Loucy (cell line): ENCODE measurements at regions not wholly inside any gene's neighbourhood (a gene's known extent, or its start where the extent isn't known, plus 50 kb on each side); places are given as distances from the start of the nearest gene placed in this dataset.

Source experiments
- H2AFZ ChIP-seq: fragments of 200-600 bp; sonication (generic); 2 replicates; pipeline ENCODE4 v1.6.0; 2016; ENCODE audit warnings: antibody characterized with exemption, mild to moderate bottlenecking, low read length, moderate library complexity
- H3F3A ChIP-seq: fragments of 200-600 bp; 2 replicates; pipeline ENCODE4 v1.6.0; 2016; ENCODE audit warnings: antibody characterized with exemption, low read depth, mild to moderate bottlenecking
- H3K27me3 ChIP-seq: fragments of 200-600 bp; sonication (generic); 2 replicates; pipeline ENCODE4 v1.6.1; 2014; ENCODE audit warnings: low read length, mild to moderate bottlenecking; ENCODE audit not compliant: insufficient read depth, poor library complexity, severe bottlenecking
- H3K36me3 ChIP-seq: fragments of 200-600 bp; sonication (generic); 2 replicates; pipeline ENCODE4 v1.6.1; 2016; ENCODE audit warnings: low read length; ENCODE audit not compliant: insufficient read depth
- H3K4me1 ChIP-seq: fragments of 200-600 bp; sonication (generic); 2 replicates; pipeline ENCODE4 v1.5.1; 2014; ENCODE audit warnings: low read length, mild to moderate bottlenecking; ENCODE audit not compliant: insufficient read depth, poor library complexity, severe bottlenecking
- H3K4me2 ChIP-seq: fragments of 200-600 bp; sonication (generic); 2 replicates; pipeline ENCODE4 v1.6.0; 2014; ENCODE audit warnings: antibody characterized with exemption, low read length, low read depth, mild to moderate bottlenecking; ENCODE audit not compliant: poor library complexity, severe bottlenecking
- H3K4me3 ChIP-seq: fragments of 200-600 bp; sonication (generic); 2 replicates; pipeline ENCODE4 v1.5.1; 2014; ENCODE audit warnings: low read length, mild to moderate bottlenecking, mixed read lengths; ENCODE audit not compliant: poor library complexity, severe bottlenecking
- H3K79me2 ChIP-seq: fragments of 200-600 bp; sonication (generic); 2 replicates; pipeline ENCODE4 v1.6.1; 2014; ENCODE audit warnings: low read length; ENCODE audit not compliant: insufficient read depth
- H3K9ac ChIP-seq: fragments of 200-600 bp; sonication (generic); 2 replicates; pipeline ENCODE4 v1.6.0; 2014; ENCODE audit warnings: mild to moderate bottlenecking, low read depth, low read length, moderate library complexity; ENCODE audit not compliant: poor library complexity, severe bottlenecking
- H3K9me2 ChIP-seq: fragments of 200-600 bp; sonication (generic); replicated peaks from 2 replicates; pipeline ENCODE4 v1.6.1; 2016; ENCODE audit warnings: low read depth, low read length, mixed read lengths
- H3K9me3 ChIP-seq: fragments of 200-600 bp; sonication (generic); 2 replicates; pipeline ENCODE4 v1.6.1; 2014; ENCODE audit warnings: mild to moderate bottlenecking, antibody characterized with exemption, low read length, low read depth; ENCODE audit not compliant: insufficient read depth
- H4K20me1 ChIP-seq: fragments of 200-600 bp; sonication (generic); 2 replicates; pipeline ENCODE4 v1.6.0; 2014; ENCODE audit warnings: antibody characterized with exemption, low read length, mild to moderate bottlenecking; ENCODE audit not compliant: insufficient read depth, poor library complexity, severe bottlenecking
- CTCF ChIP-seq: fragments of 200-600 bp; sonication (generic); conservative IDR thresholded peaks from 2 replicates; pipeline ENCODE4 v1.5.1; 2014; ENCODE audit warnings: mild to moderate bottlenecking, antibody characterized with exemption, low read length
- EZH2phosphoT487 ChIP-seq: fragments of 200-600 bp; IDR thresholded peaks from 2 replicates; pipeline ENCODE4 v1.6.1; 2018; ENCODE audit warnings: antibody characterized with exemption, mild to moderate bottlenecking, moderate library complexity, borderline replicate concordance

- no peaks in the 10 kb centered on the region for H4K20me1 ChIP-seq
- no peak overlapping the region for H3K9ac ChIP-seq
- no peaks in the 10 kb centered on the region for H3K36me3 ChIP-seq
- H3K9me3 ChIP-seq = no peaks in the 10 kb centered on the region
- H3F3A ChIP-seq = no peaks in the 10 kb centered on the region
- no peaks in the 10 kb centered on the region for H3K79me2 ChIP-seq
- H3K27me3 ChIP-seq = no peaks in the 10 kb centered on the region
- H2AFZ ChIP-seq = 0 out of 2 replicates have a peak overlapping the region, but pooled peaks have one; percentile 10
- no peak overlapping the region for H3K4me3 ChIP-seq
- H3K4me1 ChIP-seq = no peaks in the 10 kb centered on the region
- no peaks in the 10 kb centered on the region for H3K9me2 ChIP-seq
- no peak for TF ChIP-seq EZH2phosphoT487
- TF ChIP-seq CTCF = no peak
- H3K4me2 ChIP-seq = no peak overlapping the region
Measured at GRCh38 chrX:94752434-94753169, 1078.6 kb downstream of the FAM133A start.

GRCh38 chrX:94758130-94758529 lies 1084.1 kb downstream of the FAM133A start:
- no peak for TF ChIP-seq EZH2phosphoT487
- no peak for TF ChIP-seq CTCF
- Histone ChIP-seq H3K9ac (no peak overlapping the region), H3K9me2 (no peaks in the 10 kb centered on the region), H3K4me3 (no peak overlapping the region), H3K4me1 (no peaks in the 10 kb centered on the region), H3K4me2 (no peak overlapping the region), H3K9me3 (no peaks in the 10 kb centered on the region), H3K36me3 (no peaks in the 10 kb centered on the region), H3F3A (no peaks in the 10 kb centered on the region), H3K27me3 (no peaks in the 10 kb centered on the region), H4K20me1 (no peaks in the 10 kb centered on the region), H2AFZ (no peak overlapping the region), H3K79me2 (no peaks in the 10 kb centered on the region)

GRCh38 chrX:94775640-94776039 lies 1101.6 kb downstream of the FAM133A start:
- TF ChIP-seq CTCF (no peak), EZH2phosphoT487 (no peak)
- H3K4me3 ChIP-seq = no peak overlapping the region

More at GRCh38 chrX:94775640-94776039, 1101.6 kb downstream of the FAM133A start:
- Histone ChIP-seq H3K9me2 (no peaks in the 10 kb centered on the region), H3K4me2 (no peak overlapping the region), H3K9me3 (no peaks in the 10 kb centered on the region), H3K36me3 (no peaks in the 10 kb centered on the region), H3K79me2 (no peaks in the 10 kb centered on the region), H3K9ac (no peak overlapping the region), H3F3A (no peaks in the 10 kb centered on the region), H2AFZ (no peak overlapping the region), H3K4me1 (no peaks in the 10 kb centered on the region), H4K20me1 (no peaks in the 10 kb centered on the region), H3K27me3 (no peaks in the 10 kb centered on the region)
